ENCODE measurements at regions not wholly inside any gene's neighbourhood (a gene's known extent, or its start where the extent isn't known, plus 50 kb on each side); places are given as distances from the start of the nearest gene placed in this dataset.

DNA sequence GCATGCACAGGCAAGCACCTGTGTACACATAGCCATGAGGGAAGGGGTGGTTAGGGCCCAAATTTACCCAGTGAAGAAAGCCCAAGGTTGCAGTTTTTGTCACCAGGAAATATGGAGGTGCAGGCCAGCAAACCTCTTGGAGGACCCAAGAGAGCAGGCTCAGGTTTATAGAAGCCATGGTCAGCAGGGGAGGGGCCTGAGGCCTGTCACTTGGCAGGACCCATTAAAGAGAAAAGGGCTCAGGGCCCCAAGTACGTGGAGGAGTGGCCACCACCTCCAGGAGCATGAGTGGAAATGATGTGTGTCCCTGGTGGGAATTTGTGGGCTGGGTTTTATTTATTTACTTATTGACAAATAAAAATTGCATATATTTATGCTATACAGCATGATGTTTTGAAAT, 192.9 kb downstream of the HAUS1 start:
- DNase-seq: no peak

GRCh38 chr18:46297621-46298020, 193.4 kb downstream of the HAUS1 start:
- no peak for DNase-seq

DNA sequence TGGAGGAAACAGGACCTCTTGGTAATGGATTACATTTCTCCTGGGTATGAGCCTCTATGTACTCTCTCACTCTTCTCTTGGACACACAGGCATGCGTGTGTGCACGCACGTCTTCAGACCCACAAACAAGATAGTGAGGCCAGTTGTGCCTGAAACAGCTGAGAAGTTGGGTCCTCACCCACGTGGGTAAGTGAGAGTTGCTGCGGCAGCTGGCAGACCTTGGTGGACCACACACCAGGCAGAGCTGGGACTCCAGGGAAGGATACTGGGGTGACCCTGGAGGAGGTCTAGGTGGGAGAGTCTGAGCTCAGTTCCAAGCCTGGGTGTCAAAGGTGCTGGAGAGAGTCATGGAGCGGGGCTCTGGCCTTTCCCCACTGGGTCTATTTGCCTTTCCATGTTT, 194.3 kb downstream of the HAUS1 start:
- no peak for DNase-seq

DNA sequence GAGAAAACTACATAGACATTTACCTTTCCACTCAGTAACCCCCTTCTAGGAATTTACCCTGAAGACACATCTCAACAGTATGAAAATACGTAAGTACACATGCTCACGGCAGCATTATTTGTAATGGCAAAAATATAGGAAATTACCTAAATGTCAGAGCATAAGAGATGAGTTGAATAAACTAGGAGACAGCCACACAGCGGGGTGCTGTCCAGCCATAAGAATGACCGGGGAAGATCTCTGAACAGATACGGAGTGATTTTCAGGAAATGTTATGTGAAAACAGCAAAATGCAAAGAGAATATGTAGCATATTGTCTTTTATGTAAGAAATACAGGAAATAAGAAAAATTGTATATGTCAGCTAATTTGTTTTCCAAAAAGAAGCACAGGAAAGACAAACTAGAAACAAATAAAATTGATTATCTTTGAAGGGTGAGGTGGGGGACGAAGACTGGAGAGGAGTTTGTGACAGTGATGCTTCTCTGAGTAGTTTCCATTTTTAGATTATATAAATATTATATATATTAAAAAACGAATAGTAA, 195.4 kb downstream of the HAUS1 start:
- no peak for DNase-seq

DNA sequence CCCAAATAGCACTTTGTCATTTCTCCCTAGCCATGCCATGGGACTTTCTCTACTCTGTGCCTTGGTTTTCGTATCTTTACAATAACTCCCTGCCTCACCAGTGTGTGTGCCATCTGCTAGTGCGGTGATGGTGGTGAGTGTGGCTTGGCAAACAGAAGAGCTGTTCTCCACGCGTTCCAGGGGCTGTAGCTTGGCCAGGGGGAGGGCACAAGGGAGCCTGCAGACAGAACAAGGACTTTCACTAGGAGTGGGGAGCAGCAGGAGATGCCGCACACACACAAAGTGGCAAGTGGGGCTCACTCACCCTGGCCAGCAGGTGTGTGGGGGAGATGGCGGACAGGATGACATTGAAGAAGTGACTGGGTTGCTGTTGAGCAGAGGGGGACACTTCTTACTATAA, 196.9 kb downstream of the HAUS1 start:
- DNase-seq: no peak

GRCh38 chr18:46301571-46301970, 197.4 kb downstream of the HAUS1 start:
- DNase-seq: no peak

- no peak for DNase-seq
Measured at GRCh38 chr18:46302528-46303485, 198.6 kb downstream of the HAUS1 start.

- no peak for DNase-seq
Measured at GRCh38 chr18:46310258-46310657, 206.1 kb downstream of the HAUS1 start.

- DNase-seq: no peak
Measured at GRCh38 chr18:46310675-46311345, 206.6 kb downstream of the HAUS1 start.

DNA sequence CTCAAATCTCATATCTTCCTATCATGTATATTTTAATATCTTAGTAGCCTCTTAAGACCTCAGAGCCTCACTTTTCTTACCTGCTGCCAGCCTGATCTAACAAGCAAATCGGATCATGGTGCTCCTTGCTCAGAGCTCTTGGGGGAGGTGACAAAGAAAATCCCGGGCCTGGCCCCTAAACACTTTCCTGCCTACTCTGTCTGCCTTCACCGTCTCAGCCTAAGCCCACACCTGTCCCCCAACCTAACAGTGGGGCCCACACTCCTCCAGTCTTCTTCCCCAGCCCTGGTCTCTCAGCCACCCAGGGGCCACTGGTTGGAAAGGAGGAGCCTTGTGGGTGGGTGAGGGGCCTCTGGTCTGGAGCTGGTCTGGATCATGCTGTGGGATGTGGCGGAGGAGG, 207.3 kb downstream of the HAUS1 start:
- DNase-seq: no peak

GRCh38 chr18:46312221-46312620, 208.0 kb downstream of the HAUS1 start:
- no peak for DNase-seq

DNA sequence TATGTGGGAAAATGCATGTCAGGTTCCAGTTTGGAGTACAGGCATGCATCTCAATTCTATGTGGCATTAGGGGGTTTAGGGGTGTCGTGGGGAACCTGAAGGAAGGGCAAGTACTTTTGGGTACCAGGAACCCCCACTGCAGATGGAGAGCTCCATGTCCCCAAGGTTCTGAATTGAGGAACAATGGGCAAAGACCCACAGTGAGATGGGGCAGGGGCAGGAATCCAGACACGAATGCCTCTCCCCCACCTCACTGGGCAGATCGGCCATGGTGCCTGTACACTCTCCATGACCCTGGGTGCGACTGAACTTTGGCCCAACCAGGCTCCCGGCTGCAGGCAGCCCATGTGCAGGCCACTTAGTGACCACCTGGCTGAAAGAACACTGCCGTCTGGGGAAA, 209.3 kb downstream of the HAUS1 start:
- DNase-seq: no peak

- no peak for DNase-seq
Measured at GRCh38 chr18:46314011-46314410, 209.8 kb downstream of the HAUS1 start.

DNA sequence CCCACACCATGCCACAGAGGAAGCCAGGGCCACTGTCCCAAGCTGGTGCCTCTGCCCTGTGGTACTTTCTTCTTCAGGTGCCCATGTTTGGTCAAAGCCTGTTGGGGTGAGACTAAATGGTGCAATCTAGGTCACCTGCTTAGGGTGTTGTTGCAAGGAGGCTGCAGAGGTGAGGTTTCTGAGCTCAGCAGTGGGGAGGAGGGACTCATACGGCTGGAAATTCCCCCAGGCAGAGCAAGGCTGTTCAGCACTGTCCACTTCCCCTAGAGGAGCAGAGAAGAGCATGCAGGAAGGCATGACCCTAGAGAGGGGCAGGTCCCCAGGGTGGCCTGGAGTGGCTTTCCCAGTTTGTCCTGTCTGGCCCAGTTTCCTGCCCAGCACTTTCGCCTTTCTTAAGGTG, 211.0 kb downstream of the HAUS1 start:
- DNase-seq: no peak

DNA sequence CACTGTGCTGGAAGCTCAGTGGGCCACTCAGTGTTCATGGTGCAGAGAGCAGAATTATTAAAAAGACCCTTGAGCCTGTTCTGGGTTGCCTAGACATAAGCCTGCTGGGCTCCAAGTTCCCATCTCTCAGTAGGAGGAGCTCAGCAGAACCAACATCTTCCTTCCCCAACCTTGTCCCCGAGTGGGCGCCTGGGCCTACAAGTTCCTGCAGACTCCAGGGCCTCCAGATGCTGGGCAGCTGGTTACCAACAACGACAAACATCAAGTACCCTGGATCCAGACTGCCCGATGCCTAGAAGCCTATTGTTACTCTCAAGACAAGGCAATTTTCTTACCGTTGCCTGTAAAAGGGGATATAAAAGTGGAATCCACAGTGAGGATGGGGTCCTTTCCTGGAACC, 214.2 kb downstream of the HAUS1 start:
- no peak for DNase-seq

DNA sequence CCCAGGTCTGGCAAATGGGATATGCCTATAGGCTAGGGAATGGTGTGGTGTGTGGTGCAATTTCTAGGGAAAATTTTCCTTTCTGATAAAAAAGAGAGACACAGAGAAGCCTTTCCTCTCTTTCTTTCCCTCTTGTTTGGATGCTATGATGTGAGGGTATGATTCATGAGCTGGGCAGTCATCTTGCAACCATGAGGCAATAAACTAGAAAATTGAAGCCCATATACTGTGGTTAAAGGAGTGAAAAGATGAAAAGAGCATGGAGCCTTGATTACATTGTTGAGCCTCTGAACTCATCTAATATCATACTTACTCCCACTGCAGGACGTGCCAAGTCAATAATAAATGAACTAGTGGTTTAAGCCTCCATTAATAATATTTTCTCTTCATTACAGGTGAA, 215.6 kb downstream of the HAUS1 start:
- no peak for DNase-seq

DNA sequence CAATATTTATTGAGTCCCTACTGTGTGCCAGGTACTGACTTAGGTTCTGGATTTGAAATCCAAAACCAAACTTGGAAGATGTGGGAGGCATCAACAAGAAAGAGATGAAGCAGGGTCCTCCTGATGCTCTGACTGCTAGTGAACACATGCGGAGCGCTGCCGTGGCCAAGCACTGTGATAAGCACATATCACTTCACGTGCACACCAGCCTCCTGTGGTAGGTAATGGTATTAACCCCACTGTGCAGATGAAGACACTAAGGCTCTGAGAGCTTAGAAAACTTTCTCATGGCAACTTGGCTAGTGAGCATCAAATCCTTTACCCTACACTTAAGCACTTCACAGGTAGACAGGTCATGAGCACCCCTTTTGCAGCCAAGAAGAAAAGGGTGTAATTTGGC, 216.1 kb downstream of the HAUS1 start:
- DNase-seq: no peak

DNA sequence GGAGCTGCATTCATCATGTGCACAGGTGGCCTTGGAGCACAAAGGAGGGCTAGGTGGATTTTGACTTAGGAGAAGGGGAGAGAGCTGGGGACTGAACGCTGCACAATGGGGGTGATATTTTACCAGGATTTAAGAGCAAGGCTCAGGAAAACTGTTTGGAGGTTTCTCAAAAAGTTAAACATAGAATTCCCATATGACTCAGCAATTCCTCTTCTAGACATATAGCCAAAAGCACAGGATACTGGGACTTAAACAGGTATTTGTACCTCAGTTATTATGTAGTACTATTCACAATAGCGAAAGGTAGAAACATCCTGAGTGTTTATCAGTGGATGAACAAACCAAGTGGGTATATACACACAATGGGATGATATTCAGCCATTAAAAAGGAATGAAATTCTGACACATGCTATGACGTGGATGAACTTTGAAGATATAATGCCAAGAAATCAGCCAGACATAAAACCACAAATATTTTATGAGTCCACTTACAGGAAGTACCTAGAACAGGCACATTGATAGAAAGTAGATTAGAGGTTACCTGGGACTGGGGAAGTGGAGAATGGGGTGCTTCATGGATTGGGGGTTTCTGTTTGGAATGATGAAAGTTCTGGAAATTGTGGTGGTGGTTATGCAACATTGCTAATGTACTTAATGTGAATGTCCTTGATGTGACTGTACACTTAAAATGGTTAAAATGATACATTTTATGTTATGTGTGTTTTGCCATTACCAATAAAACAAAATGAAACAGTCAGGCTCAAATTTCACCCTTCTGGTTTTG, 216.9 kb downstream of the HAUS1 start:
- no peak for DNase-seq

GRCh38 chr18:46321955-46322354, 217.8 kb downstream of the HAUS1 start:
- DNase-seq: no peak

DNA sequence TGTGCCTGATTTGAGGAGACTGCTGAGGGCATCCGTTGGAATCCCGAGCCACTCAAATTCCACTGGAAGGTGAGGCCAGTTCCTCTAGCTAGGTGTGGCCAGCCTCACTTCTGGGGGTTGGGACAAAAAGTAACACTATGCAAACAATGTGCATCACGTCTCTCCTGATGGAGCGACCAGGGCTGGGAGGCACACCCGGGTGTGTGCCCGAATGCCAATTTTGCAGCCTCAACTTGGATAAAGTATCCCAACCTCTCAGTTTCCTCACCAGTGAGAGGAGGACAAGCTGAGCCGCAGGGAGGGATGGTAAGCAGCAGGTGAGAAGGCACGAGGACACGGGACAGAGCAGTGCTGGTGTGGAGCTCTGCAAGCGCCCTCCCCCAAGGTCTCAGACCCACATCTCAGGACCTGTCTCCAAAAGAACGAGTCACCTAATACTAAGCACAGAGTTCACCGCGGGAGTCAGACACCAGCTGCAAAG, 218.3 kb downstream of the HAUS1 start:
- DNase-seq: no peak

- no peak for DNase-seq
Measured at GRCh38 chr18:46322941-46323340, 218.8 kb downstream of the HAUS1 start.

DNA sequence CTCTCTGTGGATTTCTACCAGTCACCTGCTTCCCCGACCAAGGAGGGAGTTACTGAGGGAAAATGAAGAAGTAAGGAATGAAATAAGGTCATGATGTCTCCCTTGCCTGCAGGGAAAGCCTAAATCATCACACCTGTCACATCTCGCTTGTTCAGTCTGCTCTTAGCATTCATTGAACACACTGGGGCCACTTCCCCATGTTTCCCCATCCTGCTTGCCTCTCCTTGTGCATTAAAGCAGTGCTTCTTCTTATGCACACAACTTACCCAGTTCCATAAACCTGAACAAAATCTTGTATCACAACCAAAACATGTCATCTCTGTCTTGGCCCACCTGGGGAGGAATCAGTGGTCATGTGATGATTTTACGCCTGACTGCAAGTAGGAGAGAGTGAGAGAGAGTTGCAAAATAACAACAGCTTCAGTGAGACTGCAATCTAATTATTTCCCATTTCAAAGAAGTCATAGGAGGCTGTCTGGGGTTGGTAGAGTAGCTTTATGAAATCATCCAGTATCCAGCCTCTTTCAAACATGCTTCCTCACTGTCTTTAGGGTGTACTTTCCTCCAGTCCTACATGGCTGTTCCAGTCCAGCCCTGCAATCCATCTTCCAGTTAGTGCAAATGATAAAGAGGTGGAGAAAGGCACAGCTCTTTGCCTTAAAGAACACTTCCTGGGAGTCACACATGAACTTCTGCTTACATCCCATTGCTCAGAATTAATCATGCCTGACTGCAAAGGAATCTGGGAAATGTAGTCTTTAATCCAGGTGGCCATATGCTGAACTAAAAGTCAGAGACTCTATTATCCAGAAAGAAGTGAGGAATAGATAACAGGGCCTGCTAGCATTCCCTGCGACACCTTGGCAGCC, 220.1 kb downstream of the HAUS1 start:
- DNase-seq: peak in 1 of 2 experiments; percentile 48
